IMR-90 (cell line): ENCODE measurements at regions not wholly inside any gene's neighbourhood (a gene's known extent, or its start where the extent isn't known, plus 50 kb on each side); places are given as distances from the start of the nearest gene placed in this dataset.

Experiments
- ATAC-seq: fragments of 200-7000 bp; cut with Tn5 transposase; 2 replicates; pipeline ENCODE4 v1.9.1; 2020; ENCODE audit warnings: low read depth, mild to moderate bottlenecking, moderate library complexity
- BruUV-seq: library from RNA; stranded (reverse); fragments of 400-500 nt; replicated peaks from 2 replicates; lab custom pipeline; 2021; lab: Mats Ljungman, UMichigan
- CTCF ChIA-PET: fragments of 300-600 bp; formaldehyde crosslinking; extraction: SDS; loops from one replicate; lab custom pipeline; 2021; ENCODE audit warnings: antibody characterized with exemption; lab: Yijun Ruan, JAX
- POLR2A ChIA-PET: fragments of 300-600 bp; sonication (Branson Sonifier 250); formaldehyde crosslinking; loops from one replicate; lab custom pipeline; 2022; ENCODE audit warnings: antibody characterized with exemption; ENCODE audit not compliant: unreplicated experiment; lab: Charles Lee
- DNase-seq: peaks from one replicate; pipeline ENCODE4 v3.0.0; 2013
- H2AFZ ChIP-seq: replicated peaks from 2 replicates; pipeline ENCODE3; 2013; ENCODE audit warnings: low read length, mild to moderate bottlenecking; ENCODE audit not compliant: poor library complexity
- H2AK5ac ChIP-seq: 2 replicates; pipeline ENCODE4 v1.6.1; 2013; ENCODE audit warnings: low read depth, low read length, inconsistent platforms
- H2AK9ac ChIP-seq: replicated peaks from 2 replicates; pipeline ENCODE3; 2013; ENCODE audit warnings: mild to moderate bottlenecking, low read depth, low read length, moderate library complexity; ENCODE audit not compliant: poor library complexity
- H2BK120ac ChIP-seq: 2 replicates; pipeline ENCODE4 v1.6.1; 2013; ENCODE audit warnings: low read depth, low read length, inconsistent platforms
- H2BK15ac ChIP-seq: 3 replicates; pipeline ENCODE4 v1.6.1; 2013; ENCODE audit warnings: low read depth, low read length, inconsistent platforms
- H2BK20ac ChIP-seq: 2 replicates; pipeline ENCODE4 v1.6.1; 2013; ENCODE audit warnings: low read depth, mild to moderate bottlenecking, inconsistent platforms, low read length, moderate library complexity
- H2BK5ac ChIP-seq: 2 replicates; pipeline ENCODE4 v1.6.1; 2013; ENCODE audit warnings: mild to moderate bottlenecking, low read depth, low read length, inconsistent platforms; ENCODE audit not compliant: poor library complexity, severe bottlenecking
- H3K14ac ChIP-seq: replicated peaks from 2 replicates; pipeline ENCODE4 v1.6.1; 2013; ENCODE audit warnings: low read depth, low read length, inconsistent platforms
- H3K18ac ChIP-seq: 2 replicates; pipeline ENCODE4 v1.6.1; 2013; ENCODE audit warnings: low read depth, low read length, control low read depth
- H3K23ac ChIP-seq: 2 replicates; pipeline ENCODE4 v1.6.1; 2013; ENCODE audit warnings: low read depth, low read length, inconsistent platforms
- H3K27ac ChIP-seq: 2 replicates; pipeline ENCODE4 v1.5.1; 2013; ENCODE audit warnings: mild to moderate bottlenecking, control low read depth, low read length; ENCODE audit not compliant: insufficient read depth
- H3K27me3 ChIP-seq: 2 replicates; pipeline ENCODE4 v1.6.1; 2013; ENCODE audit warnings: low read length; ENCODE audit not compliant: control insufficient read depth, insufficient read depth
- H3K36me3 ChIP-seq: 2 replicates; pipeline ENCODE4 v1.6.1; 2013; ENCODE audit warnings: low read length, mixed read lengths; ENCODE audit not compliant: control insufficient read depth, insufficient read depth
- H3K4ac ChIP-seq: 2 replicates; pipeline ENCODE4 v1.6.1; 2013; ENCODE audit warnings: low read depth, low read length, inconsistent platforms
- H3K4me1 ChIP-seq: 2 replicates; pipeline ENCODE4 v1.6.1; 2013; ENCODE audit warnings: low read length, mixed read lengths; ENCODE audit not compliant: control insufficient read depth, insufficient read depth
- H3K4me2 ChIP-seq: 2 replicates; pipeline ENCODE4 v1.6.1; 2013; ENCODE audit warnings: low read depth, mild to moderate bottlenecking, control low read depth, low read length, moderate library complexity
- H3K4me3 ChIP-seq: 2 replicates; pipeline ENCODE4 v1.5.1; 2013; ENCODE audit warnings: low read depth, mild to moderate bottlenecking, control low read depth, low read length, moderate library complexity; ENCODE audit not compliant: insufficient read depth
- H3K56ac ChIP-seq: 2 replicates; pipeline ENCODE4 v1.6.1; 2013; ENCODE audit warnings: low read length, inconsistent platforms; ENCODE audit not compliant: insufficient read depth; ENCODE audit errors: extremely low read depth
- H3K79me1 ChIP-seq, 2 experiments: 2 replicates each; pipeline ENCODE4 v1.6.1; 2013; ENCODE audit warnings: low read length in 2 of 2, inconsistent platforms in 1 of 2, low read depth in 1 of 2
- H3K9ac ChIP-seq: 2 replicates; pipeline ENCODE4 v1.6.1; 2013; ENCODE audit warnings: low read depth, low read length, control low read depth
- H3K9me1 ChIP-seq: 2 replicates; pipeline ENCODE4 v1.6.1; 2013; ENCODE audit warnings: low read length, inconsistent platforms; ENCODE audit not compliant: insufficient read depth
- H3K9me3 ChIP-seq: 2 replicates; pipeline ENCODE4 v1.6.1; 2013; ENCODE audit warnings: low read length; ENCODE audit not compliant: control insufficient read depth, insufficient read depth
- H4K20me1 ChIP-seq: 2 replicates; pipeline ENCODE4 v1.6.1; 2013; ENCODE audit warnings: low read length, inconsistent platforms; ENCODE audit not compliant: insufficient read depth
- H4K5ac ChIP-seq: 2 replicates; pipeline ENCODE4 v1.6.1; 2013; ENCODE audit warnings: mild to moderate bottlenecking, low read depth, low read length, control low read depth
- H4K8ac ChIP-seq, 2 experiments: 2 replicates each; pipeline ENCODE4 v1.6.1; 2013; ENCODE audit warnings: low read depth in 2 of 2, low read length in 2 of 2, control low read depth in 1 of 2, inconsistent platforms in 1 of 2
- H4K91ac ChIP-seq: 2 replicates; pipeline ENCODE4 v1.6.1; 2013; ENCODE audit warnings: low read depth, low read length, inconsistent platforms; ENCODE audit not compliant: insufficient read depth
- RAD21 ChIP-seq: IDR thresholded peaks from 2 replicates; pipeline ENCODE4 v1.6.1; 2012; ENCODE audit warnings: low read length, improper control_type of control experiment
- RCOR1 ChIP-seq: IDR thresholded peaks from 2 replicates; pipeline ENCODE4 v1.6.1; 2012; ENCODE audit warnings: mild to moderate bottlenecking, low read length, improper control_type of control experiment; ENCODE audit not compliant: insufficient replicate concordance
- WGBS, 2 experiments: methylation state at CpG; one replicate each; pipeline versions ENCODE4 v1.1.5 to v1.1.7; 2013; ENCODE audit warnings: missing lambda C conversion rate in 2 of 2; ENCODE audit not compliant: insufficient read length in 1 of 2; ENCODE audit errors: extremely low coverage in 2 of 2; 5-methylcytosine and 5-hydroxymethylcytosine counted together
- dilution Hi-C: fragments of 300-500 bp; cut with HindIII; formaldehyde crosslinking; loops from one replicate; pipeline ENCODE4 v1.14.3; 2018; ENCODE audit warnings: low sequenced_read_pairs; ENCODE audit not compliant: unreplicated experiment
- in situ Hi-C: fragments of 300-500 bp; cut with MboI; formaldehyde crosslinking; loops from 3 replicates; pipeline ENCODE4 v1.14.3; 2019; ENCODE audit warnings: low sequenced_read_pairs, inconsistent platforms, mixed read lengths
- intact Hi-C: fragments of 100-400 bp; cut with micrococcal nuclease; formaldehyde crosslinking; loops from 2 replicates; pipeline ENCODE4 v1.10.0; 2022

GRCh38 chr3:41024031-41024836, 175.1 kb upstream of the CTNNB1 start:
- no peak overlapping the region for H2BK20ac ChIP-seq
- H3K79me1 ChIP-seq = no peaks in the 10 kb centered on the region
- H3K27ac ChIP-seq = no peak overlapping the region
- no peaks in the 10 kb centered on the region for H3K27me3 ChIP-seq
- in situ Hi-C loops = no loop called here
- H3K4me3 ChIP-seq = no peak overlapping the region
- no TSS peak for BruUV-seq
- H4K91ac ChIP-seq = no peak overlapping the region
- no peak overlapping the region for H4K8ac ChIP-seq
- TF ChIP-seq RCOR1 (no peak), RAD21 (no peak)
- H2BK5ac ChIP-seq = no peak overlapping the region
- H3K14ac ChIP-seq = no peak overlapping the region
- dilution Hi-C loops = no loop called here
- no peak overlapping the region for H4K5ac ChIP-seq
- H2BK120ac ChIP-seq = no peak overlapping the region
- no peaks in the 10 kb centered on the region for H3K36me3 ChIP-seq
- no peak overlapping the region for H3K18ac ChIP-seq
- 22% methylated on average over 1 of the region's 5 CpGs; no CpG with 5 or more reads in 1 of the 2 experiments for WGBS, 2 experiments
- ChIA-PET POLR2A (no interaction called here), CTCF (no interaction called here)
- no peak overlapping the region for H2AFZ ChIP-seq
- no peak overlapping the region for H2AK5ac ChIP-seq
- H3K4me1 ChIP-seq = no peaks in the 10 kb centered on the region
- H3K4me2 ChIP-seq = no peak overlapping the region
- H3K56ac ChIP-seq = no peak overlapping the region
- no peak overlapping the region for H2BK15ac ChIP-seq
- DNase-seq = no peak
- H3K9me3 ChIP-seq = no peaks in the 10 kb centered on the region
- no peak overlapping the region for H3K9ac ChIP-seq
- no peak overlapping the region for H3K4ac ChIP-seq
- no peak for ATAC-seq
- no peaks in the 10 kb centered on the region for H4K20me1 ChIP-seq
- H3K23ac ChIP-seq = no peak overlapping the region
- intact Hi-C loops = no loop called here
- no peak overlapping the region for H2AK9ac ChIP-seq
- no peaks in the 10 kb centered on the region for H3K9me1 ChIP-seq
